ENCODE measurements at regions not wholly inside any gene's neighbourhood (a gene's known extent, or its start where the extent isn't known, plus 50 kb on each side); places are given as distances from the start of the nearest gene placed in this dataset.

- H3K9ac ChIP-seq (ENCODE audit: low read length): peak overlapping the region; percentile 56
- H3K27me3 ChIP-seq (ENCODE audit: low read length): no peaks in the 10 kb centered on the region
- no peaks in the 10 kb centered on the region for H3K79me2 ChIP-seq (ENCODE audit: low read length)
- no peaks in the 10 kb centered on the region for H3K36me3 ChIP-seq (ENCODE audit: low read depth, low read length)
- ChIA-PET CTCF (interaction anchor here (0.6 to 1.8 kb wide), 9 partner anchors 29 to 977 kb away, joined by 3 to 10 read pairs (median 4); no protein-coding TSS in a partner anchor), POLR2A (ENCODE audit: unreplicated experiment) (no interaction called here)
- H3K9me3 ChIP-seq (ENCODE audit: low read length): no peaks in the 10 kb centered on the region
- H4K20me1 ChIP-seq (ENCODE audit: low read length): no peaks in the 10 kb centered on the region
- H3K4me1 ChIP-seq (ENCODE audit: insufficient read depth, low read length): peaks cover 34% of the 10 kb centered on the region
- DNase-seq (peak; percentile 87), ATAC-seq (peak; percentile 82)
- H3K27ac ChIP-seq (ENCODE audit: low read length): peak overlapping the region; percentile 79
- H2AFZ ChIP-seq (ENCODE audit: low read length): peak overlapping the region; percentile 44; the same call in 1 of the 2 replicates
- no TSS peak for BruUV-seq (replicated peaks)
- H3K9me2 ChIP-seq (replicated peaks; ENCODE audit: low read length): no peaks in the 10 kb centered on the region
- intact Hi-C loops (cut with micrococcal nuclease): loop anchor here (1.0 to 10.0 kb wide), 5 partner anchors 287 to 977 kb away; no protein-coding TSS in a partner anchor
- H3F3A ChIP-seq (ENCODE audit: low read length, unreplicated experiment): no peaks in the 10 kb centered on the region
- TF ChIP-seq EZH2 (IDR thresholded peaks at IDR 0.05; ENCODE audit: low read length, unreplicated experiment) (no peak), CTCF (conservative IDR thresholded peaks at IDR 0.05; ENCODE audit: low read depth, low read length) (peak; percentile 87)
- H3K4me3 ChIP-seq (ENCODE audit: low read length): no peak overlapping the region
- peak overlapping the region; percentile 36 for H3K4me2 ChIP-seq (ENCODE audit: low read length)
These were observed 654.5 kb upstream of the PTCHD4 start for GRCh38 chr6:48765352-48765961.

- Histone ChIP-seq H3K9me3 (ENCODE audit: low read length) (no peaks in the 10 kb centered on the region), H3K27ac (ENCODE audit: low read length) (peak overlapping the region; percentile 20), H2AFZ (ENCODE audit: low read length) (peak overlapping the region; percentile 30), H3K4me3 (ENCODE audit: low read length) (no peak overlapping the region), H3K36me3 (ENCODE audit: low read depth, low read length) (no peaks in the 10 kb centered on the region), H3K9ac (ENCODE audit: low read length) (peak overlapping the region; percentile 20; the same call in 1 of the 2 replicates), H3K4me2 (ENCODE audit: low read length) (peak overlapping the region; percentile 36), H3K27me3 (ENCODE audit: low read length) (no peaks in the 10 kb centered on the region), H3K79me2 (ENCODE audit: low read length) (no peaks in the 10 kb centered on the region), H3K9me2 (replicated peaks; ENCODE audit: low read length) (no peaks in the 10 kb centered on the region), H3K4me1 (ENCODE audit: insufficient read depth, low read length) (peaks cover 34% of the 10 kb centered on the region), H3F3A (ENCODE audit: low read length, unreplicated experiment) (no peaks in the 10 kb centered on the region), H4K20me1 (ENCODE audit: low read length) (no peaks in the 10 kb centered on the region)
- POLR2A ChIA-PET (ENCODE audit: unreplicated experiment): no interaction called here
- TF ChIP-seq EZH2 (IDR thresholded peaks at IDR 0.05; ENCODE audit: low read length, unreplicated experiment) (no peak), CTCF (conservative IDR thresholded peaks at IDR 0.05; ENCODE audit: low read depth, low read length) (no peak), EZH2phosphoT487 (IDR thresholded peaks at IDR 0.05; ENCODE audit: borderline replicate concordance, low read length) (no peak)
- BruUV-seq (replicated peaks): no TSS peak
- DNase-seq (peak; percentile 9), ATAC-seq (peak; percentile 32; the same call in 1 of the 2 replicates)
- intact Hi-C loops (cut with micrococcal nuclease): loop anchor here (1.0 to 10.0 kb wide), 5 partner anchors 288 to 976 kb away; no protein-coding TSS in a partner anchor
- CTCF ChIA-PET: interaction anchor here (1.6 to 1.8 kb wide), 3 partner anchors 28 to 677 kb away, joined by 8 to 10 read pairs (median 9); no protein-coding TSS in a partner anchor
These were observed 653.5 kb upstream of the PTCHD4 start for GRCh38 chr6:48764286-48765044.

Data from PC-3 (cell line).